Left ventricle myocardium superior (tissue), 1 donor: ENCODE measurements at regions not wholly inside any gene's neighbourhood (a gene's known extent, or its start where the extent isn't known, plus 50 kb on each side); places are given as distances from the start of the nearest gene placed in this dataset.

Experiments
- ATAC-seq: fragments of 200-7000 bp; cut with Tn5 transposase; one replicate; pipeline ENCODE4 v1.9.1; 2020; ENCODE audit warnings: mild to moderate bottlenecking, moderate library complexity
- DNase-seq: peaks from one replicate; pipeline ENCODE4 v3.0.0-alpha.2; 2020
- intact Hi-C: fragments of 100-400 bp; cut with micrococcal nuclease; formaldehyde crosslinking; loops from one replicate; pipeline ENCODE4 v1.11.0; 2022
- donor health status: DM: no; HTN: yes; CAD: no; lungs with severe emphysema.

DNA sequence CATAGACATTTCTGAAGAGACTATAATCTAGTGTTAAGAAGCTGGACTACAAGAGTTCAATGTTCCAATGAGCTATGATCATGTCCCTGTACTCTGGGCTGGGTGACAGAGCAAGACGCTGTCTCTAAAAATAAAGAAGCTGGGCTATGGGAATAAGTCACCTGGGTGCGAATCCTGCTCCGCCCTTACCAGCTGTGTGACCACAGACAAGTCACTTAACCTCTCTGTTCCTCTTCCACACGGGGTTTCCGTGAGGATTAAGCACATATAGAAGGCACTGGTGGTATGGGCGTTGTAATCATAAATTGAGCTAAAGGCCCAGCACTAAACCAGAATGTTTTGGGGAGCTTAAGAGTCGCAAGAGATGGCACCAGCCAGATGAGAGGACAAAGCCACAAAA lies 178.5 kb downstream of the HAUS1 start:
- DNase-seq (no peak), ATAC-seq (no peak)

GRCh38 chr18:46283268-46283667 lies 179.1 kb downstream of the HAUS1 start:
- ATAC-seq = no peak
- DNase-seq = no peak
- intact Hi-C loops = loop anchor here (10.0 kb wide), 1 partner anchor 202 kb away; no protein-coding TSS in a partner anchor

More for the DNA sequence above, 178.5 kb downstream of the HAUS1 start:
- intact Hi-C loops = loop anchor here (10.0 kb wide), 1 partner anchor 202 kb away; no protein-coding TSS in a partner anchor

- DNase-seq (no peak), ATAC-seq (peak; percentile 23)
- intact Hi-C loops = loop anchor here (10.0 kb wide), 1 partner anchor 201 kb away; no protein-coding TSS in a partner anchor
Measured at GRCh38 chr18:46283895-46284295, 179.7 kb downstream of the HAUS1 start.

DNA sequence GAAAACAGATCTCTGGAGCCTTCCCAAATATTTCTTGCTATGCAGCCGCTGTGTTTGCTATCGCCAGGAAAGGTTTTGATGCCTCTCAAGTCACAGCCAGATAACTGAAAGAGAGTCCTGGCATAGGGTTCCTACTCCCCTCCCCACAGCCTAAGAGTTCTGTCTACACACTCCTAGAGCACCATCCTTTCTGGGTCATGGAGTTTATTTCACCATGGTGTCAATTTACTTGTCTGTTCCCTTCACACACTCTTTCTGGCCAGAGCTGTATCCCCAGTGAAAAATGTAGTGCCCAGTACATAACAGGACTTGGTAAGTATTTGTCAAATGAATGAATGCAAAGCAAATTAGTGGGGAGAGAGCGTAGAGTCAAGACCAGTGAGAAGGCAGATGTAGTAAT lies 185.3 kb downstream of the HAUS1 start:
- no peak for ATAC-seq
- intact Hi-C loops = loop anchor here (10.0 kb wide), 1 partner anchor 195 kb away; no protein-coding TSS in a partner anchor
- no peak for DNase-seq

DNA sequence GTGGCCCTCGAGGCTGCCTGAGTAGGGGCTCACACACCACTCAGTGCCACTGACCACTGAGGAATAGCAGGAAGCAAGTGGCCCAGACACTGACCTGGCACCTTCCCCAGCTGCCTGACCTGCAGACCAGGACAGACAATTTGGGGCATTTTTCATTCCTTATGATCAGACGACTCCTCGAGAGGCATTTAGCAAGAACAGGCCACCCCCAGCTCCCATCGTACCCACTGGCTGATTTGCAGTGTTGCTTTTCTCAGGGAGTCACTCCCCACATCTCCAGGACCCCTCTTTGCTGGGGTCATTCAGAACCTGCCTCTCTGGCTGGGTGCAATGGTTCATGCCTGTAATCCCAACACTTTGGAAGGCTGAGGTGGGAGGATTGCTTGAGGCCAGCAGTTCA lies 185.7 kb downstream of the HAUS1 start:
- DNase-seq (no peak), ATAC-seq (no peak)
- intact Hi-C loops = loop anchor here (10.0 kb wide), 1 partner anchor 195 kb away; no protein-coding TSS in a partner anchor

- intact Hi-C loops = no loop called here
- no peak for ATAC-seq
- no peak for DNase-seq
Measured at GRCh38 chr18:46290440-46291020, 186.3 kb downstream of the HAUS1 start.

- DNase-seq = no peak
- intact Hi-C loops = no loop called here
- no peak for ATAC-seq
Measured at GRCh38 chr18:46291149-46291548, 187.0 kb downstream of the HAUS1 start.

DNA sequence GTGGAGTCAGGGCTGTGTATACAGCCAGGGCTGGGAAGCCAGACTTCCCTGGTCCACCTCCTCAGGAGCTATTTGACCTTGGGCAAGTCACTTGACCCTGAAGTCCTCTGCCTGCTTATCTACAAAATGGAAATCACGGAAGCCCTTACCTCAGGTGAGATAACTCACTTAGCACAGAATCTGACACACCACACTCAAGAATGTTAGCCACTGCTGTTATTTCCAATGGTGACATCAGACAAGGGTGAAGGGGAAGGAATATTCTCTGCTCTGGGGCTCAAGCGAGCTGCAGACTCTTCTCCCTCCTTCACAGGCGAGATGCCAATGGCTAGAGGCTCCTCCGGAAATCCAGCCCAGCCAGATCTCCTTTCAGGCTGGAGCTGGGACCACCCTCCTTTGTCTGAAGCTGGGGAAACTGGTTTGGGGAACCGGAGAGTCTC lies 189.6 kb downstream of the HAUS1 start:
- no peak for DNase-seq
- no peak for ATAC-seq
- intact Hi-C loops = no loop called here

- ATAC-seq (no peak), DNase-seq (no peak)
- intact Hi-C loops = no loop called here
Measured at GRCh38 chr18:46294318-46294717, 190.1 kb downstream of the HAUS1 start.

DNA sequence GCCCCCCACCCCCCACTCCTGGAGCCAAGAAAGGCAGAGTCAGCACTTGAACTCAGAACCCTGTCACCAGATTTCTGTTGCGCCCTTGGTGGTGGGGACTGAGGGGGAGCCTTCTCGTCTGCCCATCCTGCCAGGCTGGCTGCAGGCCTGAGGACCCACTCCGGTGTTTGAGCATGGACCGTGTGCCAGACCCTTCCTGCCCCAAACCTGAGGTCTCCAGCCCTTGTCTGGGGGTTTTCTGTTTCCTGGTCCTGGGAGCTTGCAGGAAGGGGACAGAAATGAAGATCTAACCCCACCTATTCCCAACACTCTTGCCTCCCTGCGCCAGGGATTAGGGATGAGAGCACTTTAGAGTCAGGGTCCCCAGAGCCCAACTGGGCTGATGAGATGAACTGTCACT lies 190.6 kb downstream of the HAUS1 start:
- intact Hi-C loops = no loop called here
- no peak for ATAC-seq
- DNase-seq = no peak

DNA sequence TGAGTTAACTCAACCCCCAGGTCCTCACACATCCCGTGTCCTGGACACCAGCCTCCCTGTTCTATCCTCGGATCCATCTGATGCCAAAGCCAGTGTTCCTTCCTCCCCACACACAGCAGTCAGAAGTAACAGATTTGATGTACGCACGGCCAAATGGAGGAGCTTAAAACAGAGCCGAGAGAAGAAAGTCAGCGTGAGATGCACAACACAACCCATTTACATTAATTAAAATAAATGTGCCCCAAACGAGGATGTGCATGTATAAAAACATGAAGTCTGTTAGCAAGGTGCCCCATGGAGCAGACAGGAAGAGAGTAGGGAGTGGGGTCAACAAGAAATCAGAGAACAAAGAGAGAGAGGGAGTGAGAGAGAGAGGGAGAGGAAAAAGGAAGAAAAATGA lies 191.2 kb downstream of the HAUS1 start:
- intact Hi-C loops = no loop called here
- DNase-seq (no peak), ATAC-seq (no peak)

DNA sequence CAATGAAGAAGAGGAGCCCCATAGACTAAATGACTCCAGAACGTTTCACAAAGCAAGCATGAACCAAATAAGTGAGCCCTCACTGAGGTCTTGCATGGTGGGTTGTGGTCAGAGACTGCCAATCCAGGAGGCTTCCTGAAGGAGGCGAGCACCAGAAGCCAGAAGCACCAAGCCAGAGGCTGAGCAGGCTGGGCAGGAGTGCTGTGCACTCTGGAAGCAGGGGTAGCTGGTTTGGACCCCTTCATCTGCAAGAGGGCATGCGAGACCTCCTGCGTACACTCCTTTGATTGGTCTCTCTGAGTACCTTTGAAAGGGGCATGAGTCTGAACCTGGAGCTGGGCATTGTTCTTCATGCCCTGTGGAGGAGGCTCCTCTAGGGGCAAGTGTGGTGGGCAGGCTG lies 192.5 kb downstream of the HAUS1 start:
- DNase-seq (no peak), ATAC-seq (no peak)
- intact Hi-C loops = no loop called here

GRCh38 chr18:46297124-46297523 lies 192.9 kb downstream of the HAUS1 start:
- ATAC-seq (no peak), DNase-seq (no peak)
- intact Hi-C loops = no loop called here

DNA sequence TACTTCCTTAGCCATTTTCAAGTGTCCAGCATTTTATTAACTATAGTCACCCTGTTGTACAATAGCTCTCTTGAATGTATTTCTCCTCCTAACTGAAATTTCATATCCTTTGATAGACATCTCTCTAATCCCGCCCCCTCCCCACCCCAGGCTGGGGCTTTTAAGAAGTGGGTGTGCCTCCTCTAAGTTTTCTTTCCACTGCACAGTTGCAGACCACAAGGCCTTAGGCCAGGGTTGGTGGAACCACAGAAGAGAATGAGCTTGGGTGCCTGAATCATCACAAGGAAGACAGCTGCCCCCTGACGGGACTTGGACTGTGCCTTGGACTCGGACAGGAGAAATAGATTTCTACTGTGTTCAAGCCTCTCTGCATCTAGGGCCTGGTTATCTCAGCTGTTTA lies 193.4 kb downstream of the HAUS1 start:
- DNase-seq (no peak), ATAC-seq (no peak)
- intact Hi-C loops = no loop called here

- ATAC-seq = no peak
- DNase-seq = no peak
- intact Hi-C loops = no loop called here
Measured at GRCh38 chr18:46298511-46298910, 194.3 kb downstream of the HAUS1 start.

- no peak for ATAC-seq
- intact Hi-C loops = no loop called here
- DNase-seq = no peak
Measured at GRCh38 chr18:46299465-46300008, 195.4 kb downstream of the HAUS1 start.

DNA sequence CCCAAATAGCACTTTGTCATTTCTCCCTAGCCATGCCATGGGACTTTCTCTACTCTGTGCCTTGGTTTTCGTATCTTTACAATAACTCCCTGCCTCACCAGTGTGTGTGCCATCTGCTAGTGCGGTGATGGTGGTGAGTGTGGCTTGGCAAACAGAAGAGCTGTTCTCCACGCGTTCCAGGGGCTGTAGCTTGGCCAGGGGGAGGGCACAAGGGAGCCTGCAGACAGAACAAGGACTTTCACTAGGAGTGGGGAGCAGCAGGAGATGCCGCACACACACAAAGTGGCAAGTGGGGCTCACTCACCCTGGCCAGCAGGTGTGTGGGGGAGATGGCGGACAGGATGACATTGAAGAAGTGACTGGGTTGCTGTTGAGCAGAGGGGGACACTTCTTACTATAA lies 196.9 kb downstream of the HAUS1 start:
- intact Hi-C loops = no loop called here
- DNase-seq (no peak), ATAC-seq (no peak)

DNA sequence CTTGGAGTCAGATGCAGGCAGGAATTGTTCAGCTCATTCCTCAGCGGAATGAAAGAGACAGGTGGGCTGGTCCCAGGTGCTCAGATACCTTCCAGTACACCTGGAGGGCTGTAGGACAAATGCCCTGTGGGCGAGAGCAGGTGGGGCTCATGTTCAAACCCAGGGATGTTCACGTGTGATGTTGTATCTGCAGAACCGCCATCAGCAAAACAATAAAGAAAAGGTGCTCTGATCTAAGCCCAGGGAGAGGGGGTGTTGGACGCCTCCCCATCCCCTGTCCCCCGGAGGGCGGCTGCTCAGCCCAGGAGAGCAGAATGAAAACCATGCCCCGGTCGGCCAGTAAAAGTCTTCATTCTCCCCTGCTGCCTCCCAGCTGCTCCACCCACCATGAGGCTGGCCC lies 197.4 kb downstream of the HAUS1 start:
- intact Hi-C loops = no loop called here
- DNase-seq (no peak), ATAC-seq (no peak)

DNA sequence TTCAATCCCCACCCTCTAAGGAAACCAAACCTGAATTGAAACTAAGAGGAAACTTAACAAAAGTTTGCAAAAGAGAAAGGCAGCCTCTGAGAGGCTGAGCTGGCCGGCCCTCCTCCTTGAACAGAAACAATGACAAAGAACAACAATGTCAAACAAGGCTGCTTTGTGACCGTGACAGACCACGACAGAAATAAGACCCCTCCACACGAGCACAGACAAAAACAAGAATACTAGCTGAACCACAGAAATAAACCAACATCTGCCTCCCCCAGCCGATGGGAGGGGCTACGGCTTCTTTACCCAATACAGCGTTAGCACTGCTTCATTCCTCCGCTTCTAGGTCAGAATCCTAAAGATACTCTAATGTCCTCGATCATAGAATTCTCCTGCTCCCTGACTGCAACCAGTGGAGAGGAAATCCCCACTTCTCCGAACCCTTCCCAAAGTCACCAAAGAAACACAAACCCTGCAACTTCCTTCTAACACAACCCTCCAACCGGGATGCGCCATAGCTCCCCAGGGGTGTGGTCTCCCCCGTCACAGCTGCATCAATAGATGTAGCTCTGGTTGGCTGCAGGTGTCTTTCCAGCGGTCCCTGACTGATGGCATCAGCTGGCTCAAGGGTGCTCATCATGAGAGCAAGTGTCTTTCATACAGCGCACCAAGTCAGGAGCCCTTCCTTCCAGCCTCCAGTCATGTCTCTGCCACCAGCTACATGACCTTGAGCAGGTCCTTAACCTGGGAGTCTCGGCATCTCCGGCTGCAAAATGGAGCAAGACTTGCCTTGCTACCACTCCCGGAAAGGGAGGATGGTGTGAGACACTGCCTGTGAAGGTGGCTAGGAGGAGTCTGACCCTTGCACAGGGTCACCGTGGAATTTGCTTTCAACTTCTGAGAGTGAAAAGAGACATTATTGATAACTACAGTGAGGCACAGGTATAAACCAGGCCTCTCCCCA lies 198.6 kb downstream of the HAUS1 start:
- DNase-seq (no peak), ATAC-seq (no peak)
- intact Hi-C loops = no loop called here

DNA sequence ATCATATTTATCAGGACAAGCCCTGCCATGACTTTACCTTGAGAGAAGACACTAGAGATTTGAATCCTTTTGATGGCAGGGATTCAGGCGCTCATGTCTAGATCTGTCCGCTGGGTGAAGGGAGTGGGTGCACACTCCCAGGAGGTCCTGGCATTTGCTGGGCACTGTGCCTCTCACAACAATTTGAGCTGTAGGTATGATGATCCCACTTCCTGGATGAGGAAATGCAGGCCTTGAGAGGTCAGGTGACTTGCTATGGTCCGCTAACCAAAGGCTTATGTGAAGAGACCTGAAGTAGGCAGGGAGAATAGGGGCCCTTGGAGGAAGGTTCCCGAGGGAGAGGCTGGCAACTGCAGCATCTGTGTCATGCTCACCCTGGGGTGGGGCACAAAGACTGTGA lies 206.1 kb downstream of the HAUS1 start:
- ATAC-seq = no peak
- no peak for DNase-seq
- intact Hi-C loops = no loop called here
